GM19328 (cell line): ENCODE measurements at regions not wholly inside any gene's neighbourhood (a gene's known extent, or its start where the extent isn't known, plus 50 kb on each side); places are given as distances from the start of the nearest gene placed in this dataset.
"Not testable (repeated sequence)": the region's sequence is repeated elsewhere in the genome, so short reads cannot be mapped to it uniquely, and the experiment has no call there.

ENCODE experiments used
- ATAC-seq: cut with Tn5 transposase; IDR thresholded peaks from one replicate; pipeline ENCODE4 v1.9.1; 2021; ENCODE audit warnings: mild to moderate bottlenecking, moderate library complexity; ENCODE audit not compliant: unreplicated experiment

DNA sequence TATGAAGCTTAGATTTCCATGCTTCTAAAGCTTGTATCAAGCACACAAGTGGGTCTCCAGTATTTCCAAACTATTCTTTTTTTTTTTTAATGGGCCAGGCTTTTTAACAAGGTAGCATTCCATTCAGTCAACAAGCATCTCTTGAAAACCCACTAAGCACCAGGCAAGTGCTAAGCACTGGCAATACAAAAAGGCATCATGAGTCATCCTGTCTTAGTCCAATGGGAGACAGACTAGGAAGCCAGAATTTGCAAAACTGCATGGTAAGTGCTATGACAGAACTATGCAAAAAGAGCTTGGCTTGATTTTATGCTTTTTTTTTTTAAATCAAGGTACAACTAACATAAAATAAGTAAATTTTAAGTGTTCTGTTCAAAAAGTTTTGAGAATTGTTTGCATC is 109.3 kb upstream of the DST start:
- ATAC-seq = no peak

DNA sequence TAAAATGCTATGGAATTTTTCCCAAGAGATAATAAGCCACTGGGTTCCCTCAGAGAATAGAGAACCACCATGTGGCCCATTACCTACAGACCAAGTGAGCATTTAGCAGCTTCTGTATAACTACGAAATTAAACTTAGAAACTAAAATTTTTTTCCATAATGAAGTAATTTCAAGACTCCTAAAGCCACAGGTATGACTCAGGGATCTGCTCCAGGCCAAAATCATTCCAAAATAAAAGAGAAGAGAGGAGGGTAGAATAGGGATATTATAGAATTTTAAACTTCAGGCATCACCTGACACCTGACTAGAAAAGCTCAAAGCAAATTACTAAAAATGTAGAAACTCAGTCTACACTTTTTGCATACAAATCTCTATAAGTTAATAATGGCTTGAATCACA is 108.9 kb upstream of the DST start:
- ATAC-seq = no peak

DNA sequence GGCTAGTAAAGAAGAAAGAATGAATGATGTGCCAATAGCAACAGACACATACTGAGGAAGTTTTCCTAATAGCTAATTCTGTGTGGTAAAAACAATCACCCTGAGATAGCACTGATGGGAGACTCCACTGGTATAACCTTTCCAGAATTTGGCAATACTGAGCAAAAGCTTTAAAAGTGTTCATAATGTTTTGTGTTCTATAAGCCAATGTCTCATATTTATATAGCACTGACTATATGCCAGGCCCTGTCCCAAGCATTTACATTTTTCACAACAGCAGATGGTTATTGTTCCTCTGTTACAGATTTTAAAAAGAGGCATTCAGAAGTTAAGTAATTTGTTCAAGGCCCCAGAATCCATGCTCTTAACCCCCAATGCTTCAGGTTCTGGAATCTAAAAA is 108.0 kb upstream of the DST start:
- no peak for ATAC-seq

DNA sequence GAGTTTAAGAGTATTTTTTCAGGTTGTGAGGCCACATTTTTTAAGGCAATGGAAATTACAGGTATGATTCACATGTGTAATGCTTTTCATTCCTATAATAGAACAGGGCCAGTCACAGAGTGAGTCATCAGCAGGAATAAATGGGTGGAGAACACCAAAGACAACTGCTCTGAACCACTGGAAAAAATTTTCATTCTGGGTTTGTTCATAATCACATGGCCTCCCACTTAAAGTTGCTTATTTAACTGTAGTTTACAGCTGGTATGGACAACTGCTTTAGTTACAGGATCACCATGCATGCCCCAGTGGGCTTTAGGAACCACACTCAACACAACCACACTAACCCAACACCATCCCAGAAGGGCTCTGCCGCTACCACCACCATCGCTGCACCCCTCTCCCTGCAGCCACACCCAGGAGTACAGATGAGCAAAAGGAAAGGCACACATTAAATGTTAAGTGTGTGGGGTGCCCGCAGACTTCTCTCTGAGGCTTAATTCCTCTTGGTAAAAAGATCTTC is 107.0 kb upstream of the DST start:
- ATAC-seq = no peak

DNA sequence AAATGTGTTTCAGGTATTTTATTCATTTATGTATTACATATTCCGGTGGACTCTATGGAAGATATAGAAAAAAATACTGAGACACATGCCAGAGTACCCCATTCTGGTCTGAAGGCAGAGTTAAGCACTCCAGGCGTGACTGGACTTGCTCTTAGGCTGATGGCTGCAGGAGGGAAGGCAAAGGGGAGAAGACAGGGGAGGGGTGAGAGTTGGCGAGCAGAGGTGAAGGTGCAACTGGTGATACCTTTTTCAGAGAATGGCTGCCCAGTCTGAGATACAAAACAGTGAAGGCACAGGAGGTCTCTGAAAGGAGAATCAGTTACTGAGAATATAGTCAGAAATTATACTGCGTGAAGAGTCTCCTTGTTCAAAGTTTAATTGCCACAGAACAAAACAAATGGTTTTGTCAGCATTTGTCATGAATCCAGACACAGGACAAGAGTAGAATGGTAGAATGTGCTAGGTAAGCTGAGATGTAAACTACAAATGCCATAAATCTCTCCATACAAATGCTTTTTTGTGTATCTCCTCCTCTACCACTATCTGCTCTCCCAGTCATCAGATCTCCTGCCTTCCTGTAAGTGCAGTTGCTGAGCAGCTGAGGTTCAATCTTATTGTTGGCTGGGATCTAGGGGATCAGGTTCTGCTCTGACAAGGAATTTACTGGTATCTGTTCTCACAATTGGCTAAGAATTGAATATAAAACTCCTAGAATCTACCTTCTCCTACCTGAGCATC is 104.2 kb upstream of the DST start:
- no peak for ATAC-seq

DNA sequence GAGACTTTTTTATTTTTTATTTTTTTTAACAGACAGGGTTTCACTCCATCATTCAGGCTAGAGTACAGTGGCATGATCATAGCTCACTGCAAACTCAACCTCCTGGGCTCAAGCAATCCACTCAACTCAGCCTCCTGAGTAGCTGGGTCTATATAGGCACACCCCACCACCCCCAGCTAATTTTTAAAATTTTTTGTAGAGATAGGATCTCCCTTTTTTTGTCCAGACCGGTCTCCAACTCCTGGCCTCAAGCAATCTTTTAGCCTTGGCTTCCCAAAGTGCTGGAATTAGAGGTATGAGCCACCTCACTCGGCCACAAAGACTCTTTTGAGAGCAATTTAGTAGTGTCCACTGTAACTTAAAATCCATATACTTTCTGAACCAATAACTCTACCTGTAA is 103.3 kb upstream of the DST start:
- no peak for ATAC-seq

DNA sequence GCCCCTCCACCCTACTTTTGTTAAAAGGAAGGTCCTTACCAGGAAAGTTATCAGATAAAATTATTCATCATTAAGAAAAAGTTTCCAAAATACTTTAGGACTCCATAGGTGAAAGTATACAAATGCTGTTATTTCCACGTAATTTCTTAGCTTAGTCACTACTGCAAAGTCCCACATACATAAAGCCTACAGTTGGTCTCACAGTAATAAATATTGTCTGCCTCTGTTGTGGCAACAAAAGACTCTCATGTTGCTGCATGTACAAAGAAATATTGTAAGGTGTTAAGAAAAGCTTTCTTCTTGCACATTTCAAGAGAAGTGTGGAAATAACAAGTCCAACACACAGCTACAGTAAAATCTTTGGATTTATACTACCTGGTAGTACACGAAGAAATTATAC is 102.4 kb upstream of the DST start:
- ATAC-seq = no peak

DNA sequence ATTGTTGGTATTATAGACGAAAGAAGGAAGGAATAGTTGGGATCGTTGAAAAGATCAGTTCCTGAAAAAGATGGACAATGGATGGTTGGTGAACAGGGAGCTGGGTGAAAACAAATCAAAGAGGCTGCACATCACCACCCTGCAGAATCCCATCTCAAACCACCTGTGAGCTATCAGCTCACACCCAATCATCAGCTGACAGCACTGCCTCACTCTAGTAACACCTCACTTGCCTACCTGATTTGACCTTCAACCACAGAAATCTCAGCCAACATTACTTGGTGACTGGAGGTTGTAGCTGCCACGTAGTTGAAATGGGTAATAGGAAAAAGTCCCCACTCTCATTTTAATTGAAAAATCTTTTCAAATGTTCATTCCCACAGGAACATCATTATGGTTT is 101.8 kb upstream of the DST start:
- ATAC-seq = no peak

DNA sequence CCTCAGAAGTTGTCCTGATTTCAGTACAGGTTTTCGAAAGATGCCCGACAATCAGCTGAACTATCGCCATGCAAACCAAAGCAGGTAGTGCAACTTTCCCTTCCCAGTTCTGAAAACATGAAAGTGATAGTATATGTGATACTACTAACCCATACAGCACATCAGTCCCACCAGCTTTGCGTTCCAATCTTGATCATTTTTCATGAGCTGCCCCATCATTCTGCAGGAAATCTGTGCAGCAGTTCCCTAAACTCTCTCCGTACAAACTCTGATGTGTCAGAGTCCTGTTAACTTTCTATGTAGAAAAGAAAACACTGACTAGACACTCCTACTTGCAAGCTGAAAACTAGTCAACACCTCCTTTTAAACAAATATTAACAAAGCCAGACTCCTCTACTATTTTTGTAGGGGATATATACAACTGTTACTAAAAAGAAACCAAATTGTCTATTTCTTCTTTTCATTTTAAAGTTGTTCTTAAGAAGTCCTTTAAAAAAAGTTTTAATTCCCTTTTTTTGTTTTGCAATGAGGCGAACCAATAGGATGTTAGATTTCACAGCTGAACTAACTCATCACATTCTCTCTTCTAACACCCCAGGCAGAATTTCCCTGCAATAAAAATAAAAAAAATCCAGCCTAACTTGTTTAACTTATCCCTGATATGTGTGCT is 99.6 kb upstream of the DST start:
- peak; percentile 71 for ATAC-seq

DNA sequence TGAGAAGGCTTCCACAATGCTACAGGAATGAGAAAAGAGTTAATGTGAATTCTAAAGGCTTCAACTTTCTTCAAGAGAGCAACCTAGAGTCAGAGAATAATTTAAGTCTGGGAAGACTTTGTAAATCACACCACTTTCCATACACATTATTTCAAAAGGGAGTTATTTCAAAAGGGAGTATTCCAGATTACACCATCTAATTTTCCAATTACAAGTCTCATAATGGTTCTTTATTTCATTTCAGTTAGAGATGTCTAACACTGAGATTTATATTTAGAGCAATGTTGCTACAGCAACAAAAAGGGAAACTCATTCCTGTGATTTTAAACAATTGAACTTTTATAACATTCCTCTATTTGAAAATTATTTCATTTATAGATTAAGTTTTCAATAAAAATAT is 98.8 kb upstream of the DST start:
- ATAC-seq = no peak

DNA sequence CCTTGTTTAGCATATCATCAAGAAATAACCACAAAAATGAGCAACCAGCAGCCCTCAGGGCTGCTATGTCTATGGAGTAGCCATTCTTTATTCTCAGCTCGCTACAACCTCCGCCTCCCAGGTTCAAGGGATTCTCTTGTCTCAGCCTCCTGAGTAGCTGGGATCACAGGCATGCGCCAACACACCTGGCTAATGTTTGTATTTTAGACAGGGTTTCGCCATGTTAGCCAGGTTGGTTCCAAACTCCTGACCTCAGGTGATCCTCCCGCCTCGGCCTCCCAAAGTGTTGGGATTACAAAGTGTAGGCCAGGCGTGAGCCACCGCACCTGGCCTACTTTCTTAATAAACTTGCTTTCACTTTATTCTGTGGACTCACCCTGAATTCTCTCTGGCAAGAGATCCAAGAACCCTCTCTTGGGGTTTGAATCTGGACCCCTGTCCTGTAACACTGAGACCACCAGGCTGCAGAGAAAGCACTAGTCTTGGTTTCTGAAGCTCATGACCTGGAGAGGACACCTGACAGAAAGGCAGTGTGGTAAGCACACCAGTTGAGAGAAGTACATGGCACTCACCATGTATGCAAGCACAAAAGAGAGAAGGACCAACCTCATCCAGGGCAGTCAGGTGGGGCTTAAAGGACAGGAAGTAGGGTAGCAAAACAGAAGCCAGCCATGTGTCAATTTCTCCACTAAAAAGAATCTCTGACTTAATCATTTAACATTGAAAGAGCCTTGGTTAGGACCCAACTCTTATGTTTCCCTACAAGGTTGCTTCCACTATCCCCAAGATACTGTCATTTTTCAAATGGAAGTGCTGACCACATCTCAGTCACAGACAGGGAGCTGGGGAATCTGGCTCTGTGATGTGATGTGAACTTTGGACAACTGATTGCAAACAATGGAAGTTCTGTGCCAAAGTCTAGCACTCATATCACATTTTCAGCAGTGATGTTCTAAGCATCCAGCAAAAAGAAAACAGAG is 97.4 kb upstream of the DST start:
- ATAC-seq = no peak

DNA sequence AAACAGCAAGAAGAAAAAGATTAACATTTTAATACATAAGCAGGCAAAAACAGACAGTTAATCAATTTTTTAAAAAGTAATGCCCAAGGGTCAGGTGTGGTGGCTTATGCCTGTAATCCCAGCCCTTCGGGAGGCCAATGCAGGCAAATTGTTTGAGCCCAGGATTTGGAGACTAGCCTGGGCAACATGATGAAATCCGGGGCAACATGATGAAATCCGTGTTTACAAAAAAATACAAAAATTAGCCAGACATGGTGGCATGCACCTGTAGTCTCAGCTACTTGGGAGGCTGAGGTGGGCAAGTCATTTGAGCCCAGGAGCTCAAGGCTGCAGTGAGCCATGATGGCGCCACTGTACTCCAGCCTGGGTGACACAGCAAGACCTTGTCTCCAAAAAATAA is 94.1 kb upstream of the DST start:
- no peak for ATAC-seq

DNA sequence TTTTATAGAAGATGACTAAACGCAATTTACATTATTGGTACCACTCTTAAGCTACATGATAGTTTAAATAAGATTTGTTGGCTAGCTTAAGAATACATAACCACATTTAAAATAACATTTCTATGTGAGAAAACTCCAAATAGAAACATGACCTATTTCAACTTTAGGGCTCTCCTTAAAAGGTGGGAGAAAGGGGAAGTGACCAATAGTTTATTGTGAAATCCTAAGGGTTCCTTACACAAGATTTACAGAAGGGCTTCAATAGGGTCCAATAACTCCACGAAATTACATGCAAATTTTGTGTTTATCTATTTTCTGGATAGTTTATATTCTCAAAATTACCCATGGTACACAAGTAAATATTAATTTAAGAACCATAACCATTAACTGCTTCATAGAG is 91.6 kb upstream of the DST start:
- no peak for ATAC-seq

DNA sequence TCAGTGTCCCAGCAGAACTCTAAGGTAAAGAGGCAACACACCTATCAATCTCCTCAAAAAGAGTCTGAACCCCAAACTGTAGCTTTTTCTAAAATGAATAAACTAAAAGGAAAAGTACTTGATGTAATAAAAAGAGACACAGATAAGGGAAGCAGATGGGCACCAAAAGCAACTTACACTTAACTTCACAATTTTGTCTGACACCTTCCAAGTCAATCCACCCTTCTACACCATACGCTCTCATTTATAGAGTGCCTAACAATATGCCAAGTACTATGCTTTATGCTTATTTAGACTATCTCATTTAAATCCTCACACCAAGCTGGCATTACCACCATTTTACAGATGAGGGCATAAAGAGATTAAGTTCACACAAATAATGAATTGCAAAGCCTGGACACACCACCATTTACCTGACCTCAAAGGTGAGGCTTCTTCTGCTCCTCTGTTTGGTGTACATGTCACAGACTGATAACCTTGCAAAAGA is 90.6 kb upstream of the DST start:
- ATAC-seq = no peak

DNA sequence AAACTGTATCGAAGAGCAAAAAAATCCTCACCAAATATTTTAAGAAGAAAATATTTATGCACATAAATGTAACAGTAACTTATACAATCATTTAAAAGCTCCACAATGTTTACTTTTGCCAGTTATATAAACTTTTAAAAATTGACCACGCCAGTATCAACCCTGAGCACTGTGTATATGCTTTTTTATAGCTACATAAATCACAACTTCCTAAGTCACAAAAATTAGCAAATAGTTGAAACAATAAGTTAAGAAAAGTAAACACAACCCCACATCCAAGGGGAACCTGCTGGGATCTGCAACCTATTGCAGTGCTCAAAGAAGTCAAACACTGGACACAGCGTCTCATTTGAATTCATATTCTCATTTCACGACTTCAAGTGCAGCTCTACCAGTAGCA is 89.8 kb upstream of the DST start:
- ATAC-seq = no peak

DNA sequence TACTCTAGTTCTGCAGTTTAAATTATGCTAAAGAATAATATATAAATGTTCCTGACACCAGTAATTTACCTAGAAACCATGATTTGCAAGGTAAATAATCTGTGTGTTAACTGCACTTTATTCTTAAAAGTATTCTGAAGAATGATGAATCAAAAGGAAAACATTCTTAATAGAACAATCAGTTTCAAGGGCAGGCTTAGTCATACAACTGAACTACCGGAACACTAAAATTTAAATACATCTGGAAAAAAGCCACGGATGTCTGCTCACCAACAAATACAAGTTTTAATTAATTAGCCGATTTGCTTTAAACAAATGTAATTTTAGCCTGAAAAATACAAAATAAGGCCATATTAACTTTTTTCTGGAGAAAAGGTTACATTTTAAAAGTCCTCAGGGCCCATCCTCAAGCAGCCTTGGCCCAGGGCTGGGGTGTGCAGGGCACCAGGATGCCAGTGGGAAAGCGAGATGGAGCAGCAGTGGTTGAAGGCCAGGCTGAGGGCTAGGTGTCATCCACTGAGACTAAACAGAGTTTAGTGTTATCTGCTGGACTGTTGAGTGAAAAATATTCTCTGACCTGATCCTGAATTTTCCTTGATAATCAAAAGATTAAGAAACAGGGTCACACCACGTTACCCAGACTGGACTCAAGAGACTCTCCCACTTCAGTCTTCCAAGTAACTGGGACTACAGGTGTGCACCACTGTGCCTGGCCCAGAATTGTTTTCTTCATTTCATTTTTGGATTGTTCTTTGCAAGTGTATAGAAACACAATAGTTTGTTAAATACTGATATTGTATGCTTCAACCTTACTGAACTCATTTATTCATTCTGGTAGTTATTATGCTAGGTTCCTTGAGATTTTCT is 88.2 kb upstream of the DST start:
- ATAC-seq = no peak

DNA sequence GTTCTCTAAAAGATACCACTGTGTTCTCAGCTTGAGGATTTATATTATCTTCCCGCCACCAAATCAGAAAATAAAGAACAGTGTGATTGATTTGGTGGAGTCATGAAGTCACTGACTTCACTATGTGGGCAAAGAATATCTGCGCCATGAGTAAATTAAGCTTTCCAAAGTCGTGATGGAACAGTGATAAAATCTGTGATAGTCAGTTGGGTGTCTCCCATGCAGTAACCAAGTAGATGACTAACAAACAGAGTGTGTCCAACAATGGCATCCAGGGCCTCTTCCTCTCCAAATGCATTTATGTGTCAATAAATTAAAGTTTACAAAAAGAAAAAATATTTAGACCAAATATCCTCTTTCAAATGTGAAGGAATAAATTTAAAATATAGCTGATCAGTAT is 87.0 kb upstream of the DST start:
- ATAC-seq = no peak

DNA sequence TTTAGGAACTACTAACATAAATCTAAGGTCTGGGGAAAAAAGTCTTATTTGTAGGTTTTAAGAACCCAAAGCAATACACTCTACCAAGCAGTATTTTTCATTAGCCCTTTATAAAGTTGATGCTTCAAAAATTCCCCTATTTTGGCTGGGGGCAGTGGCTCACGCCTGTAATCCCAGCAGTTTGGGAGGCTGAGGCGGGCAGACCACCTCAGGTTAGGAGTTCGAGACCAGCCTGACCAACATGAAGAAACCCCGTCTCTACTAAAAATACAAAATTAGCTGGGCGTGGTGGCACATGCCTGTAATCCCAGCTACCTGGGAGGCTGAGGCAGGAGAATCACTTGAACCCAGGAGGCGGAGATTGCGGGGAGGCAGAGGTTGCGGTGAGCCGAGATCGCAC is 86.5 kb upstream of the DST start:
- ATAC-seq = not testable (repeated sequence)

DNA sequence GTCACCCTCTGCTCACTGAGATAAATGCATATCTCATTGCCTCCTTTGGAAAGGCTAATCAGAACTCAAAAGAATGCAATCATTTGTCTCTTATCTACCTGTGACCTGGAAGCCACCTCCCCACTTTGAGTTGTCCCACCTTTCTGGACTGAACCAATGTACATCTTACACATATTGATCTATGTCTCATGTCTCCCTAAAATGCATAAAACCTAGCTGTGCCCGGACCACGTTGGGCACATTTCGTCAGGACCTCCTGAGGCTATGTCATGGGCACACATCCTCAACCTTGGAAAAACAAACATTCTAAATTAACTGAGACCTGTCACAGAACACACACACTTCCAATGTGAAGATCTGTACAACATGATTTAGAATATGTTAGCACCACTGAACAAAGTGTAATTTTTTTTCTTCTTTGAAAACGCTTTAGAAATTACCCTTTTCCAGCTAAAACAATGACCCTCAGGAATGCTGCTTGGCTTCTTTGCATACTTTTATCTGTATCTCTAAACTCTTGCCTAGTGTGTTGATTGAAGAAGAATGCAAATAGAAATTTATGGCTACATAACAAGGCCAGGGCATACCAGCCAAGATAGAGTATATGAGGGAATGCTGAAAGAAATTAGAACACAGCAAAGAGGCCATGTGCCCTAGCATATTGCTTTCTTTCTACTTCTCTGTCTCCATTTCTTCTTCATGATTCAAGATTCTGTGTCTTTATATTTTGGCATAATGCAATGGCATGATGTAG is 84.6 kb upstream of the DST start:
- ATAC-seq = no peak

DNA sequence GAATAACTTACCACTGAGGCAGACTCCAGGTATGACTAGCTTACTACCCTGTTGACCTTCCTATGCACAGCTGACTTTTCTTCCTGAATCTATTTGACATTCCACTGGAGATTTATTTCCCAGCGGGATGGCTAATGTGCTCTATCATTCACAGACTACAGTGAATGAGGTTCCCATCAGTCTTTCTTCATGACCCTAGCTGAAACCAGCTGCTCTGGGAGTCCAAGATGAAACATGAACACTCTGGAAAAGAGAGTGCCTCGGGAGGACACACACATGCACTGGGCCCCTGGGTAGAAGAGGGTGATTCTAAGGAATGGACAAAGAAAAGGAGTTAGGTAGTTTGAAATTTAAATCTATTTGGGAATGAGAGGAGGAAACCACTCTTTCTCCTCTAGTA is 82.6 kb upstream of the DST start:
- no peak for ATAC-seq
